Cardiac fibroblast (primary cell): ENCODE measurements at regions not wholly inside any gene's neighbourhood (a gene's known extent, or its start where the extent isn't known, plus 50 kb on each side); places are given as distances from the start of the nearest gene placed in this dataset.

Experiments used
- DNase-seq, 2 donors: peaks; one replicate each; pipeline versions ENCODE4 v3.0.0 to v3.0.0-alpha.2; 2010; ENCODE audit warnings: low read depth in 2 of 2
- H3K4me3 ChIP-seq, 2 donors: replicated peaks in 1 of 2; 1 replicate in 1 of 2; 2 replicates in 1 of 2; pipeline ENCODE4 v1.5.1; 2011; ENCODE audit warnings: low read depth in 2 of 2, low read length in 2 of 2, mild to moderate bottlenecking in 2 of 2, moderate library complexity in 1 of 2
- TF ChIP-seq, protein P1 (sequence below): IDR thresholded peaks from one replicate; pipeline ENCODE4 v1.5.1; 2011; ENCODE audit warnings: low read depth, mild to moderate bottlenecking, low read length, inconsistent platforms

DNA sequence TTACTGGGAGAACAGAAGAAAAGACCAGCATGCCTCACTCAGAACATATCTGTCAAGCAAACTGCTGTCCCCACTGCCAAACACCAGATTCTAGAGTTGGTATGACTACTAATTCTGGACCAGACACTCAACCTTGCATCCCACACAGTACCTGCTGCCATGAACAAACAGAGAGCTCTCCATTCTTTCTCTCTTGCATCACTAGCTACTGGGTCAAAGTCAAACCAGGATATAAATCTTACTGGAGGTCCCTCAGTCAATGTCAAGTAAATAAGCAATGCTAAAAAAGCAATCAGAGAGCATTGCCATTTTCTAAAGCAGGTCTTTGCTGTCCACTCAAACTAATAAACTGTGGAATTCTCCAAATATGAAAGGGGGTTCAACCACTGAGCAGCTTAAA lies 452.4 kb upstream of the SEL1L start:
- no peak overlapping the region for H3K4me3 ChIP-seq
- TF ChIP-seq, protein P1, sequence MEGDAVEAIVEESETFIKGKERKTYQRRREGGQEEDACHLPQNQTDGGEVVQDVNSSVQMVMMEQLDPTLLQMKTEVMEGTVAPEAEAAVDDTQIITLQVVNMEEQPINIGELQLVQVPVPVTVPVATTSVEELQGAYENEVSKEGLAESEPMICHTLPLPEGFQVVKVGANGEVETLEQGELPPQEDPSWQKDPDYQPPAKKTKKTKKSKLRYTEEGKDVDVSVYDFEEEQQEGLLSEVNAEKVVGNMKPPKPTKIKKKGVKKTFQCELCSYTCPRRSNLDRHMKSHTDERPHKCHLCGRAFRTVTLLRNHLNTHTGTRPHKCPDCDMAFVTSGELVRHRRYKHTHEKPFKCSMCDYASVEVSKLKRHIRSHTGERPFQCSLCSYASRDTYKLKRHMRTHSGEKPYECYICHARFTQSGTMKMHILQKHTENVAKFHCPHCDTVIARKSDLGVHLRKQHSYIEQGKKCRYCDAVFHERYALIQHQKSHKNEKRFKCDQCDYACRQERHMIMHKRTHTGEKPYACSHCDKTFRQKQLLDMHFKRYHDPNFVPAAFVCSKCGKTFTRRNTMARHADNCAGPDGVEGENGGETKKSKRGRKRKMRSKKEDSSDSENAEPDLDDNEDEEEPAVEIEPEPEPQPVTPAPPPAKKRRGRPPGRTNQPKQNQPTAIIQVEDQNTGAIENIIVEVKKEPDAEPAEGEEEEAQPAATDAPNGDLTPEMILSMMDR: no peak
- no peak for DNase-seq

DNA sequence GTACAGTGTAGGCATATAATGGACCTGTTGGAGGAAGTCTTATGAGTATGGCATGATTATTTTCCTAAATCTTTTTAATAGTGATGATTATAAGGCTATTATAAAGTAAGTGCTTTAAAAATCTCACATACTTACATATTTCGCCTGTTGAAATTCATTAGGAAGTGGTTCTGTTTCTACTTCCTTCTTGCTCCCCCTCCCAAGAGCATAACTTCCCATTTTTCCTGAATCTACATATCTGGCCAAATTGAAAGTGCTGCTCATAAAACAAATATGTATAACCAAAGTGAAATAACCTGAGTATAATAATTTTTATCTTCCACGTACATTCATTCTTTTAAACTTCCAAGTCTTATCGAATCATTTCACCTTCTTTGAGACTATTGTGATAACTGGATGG lies 455.6 kb upstream of the SEL1L start:
- TF ChIP-seq, protein P1: no peak
- no peak for DNase-seq
- H3K4me3 ChIP-seq: no peak overlapping the region

DNA sequence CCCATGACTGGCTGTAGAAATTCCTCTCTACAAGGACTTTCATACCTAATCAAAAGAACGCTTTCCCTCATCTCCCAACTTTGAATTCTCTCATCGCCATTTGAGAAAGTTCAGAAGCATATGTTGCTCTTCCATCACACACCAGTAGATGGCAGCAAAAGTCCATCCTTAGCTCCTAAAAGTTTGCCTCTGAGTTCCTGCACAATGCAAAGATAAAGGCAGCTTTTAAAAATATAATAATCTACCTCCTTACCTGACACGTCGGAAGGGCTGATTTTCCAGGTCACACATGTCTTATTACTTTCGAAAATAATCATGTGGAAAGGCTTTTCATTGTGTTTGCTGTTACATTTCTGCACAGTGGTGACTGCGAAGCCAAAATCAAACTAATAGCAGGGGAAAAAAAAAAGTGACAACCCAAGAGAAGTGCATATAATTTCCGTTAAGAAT lies 456.7 kb upstream of the SEL1L start:
- peak; percentile 63 to 68 for DNase-seq
- H3K4me3 ChIP-seq: no peak overlapping the region
- TF ChIP-seq, protein P1: peak; percentile 86

DNA sequence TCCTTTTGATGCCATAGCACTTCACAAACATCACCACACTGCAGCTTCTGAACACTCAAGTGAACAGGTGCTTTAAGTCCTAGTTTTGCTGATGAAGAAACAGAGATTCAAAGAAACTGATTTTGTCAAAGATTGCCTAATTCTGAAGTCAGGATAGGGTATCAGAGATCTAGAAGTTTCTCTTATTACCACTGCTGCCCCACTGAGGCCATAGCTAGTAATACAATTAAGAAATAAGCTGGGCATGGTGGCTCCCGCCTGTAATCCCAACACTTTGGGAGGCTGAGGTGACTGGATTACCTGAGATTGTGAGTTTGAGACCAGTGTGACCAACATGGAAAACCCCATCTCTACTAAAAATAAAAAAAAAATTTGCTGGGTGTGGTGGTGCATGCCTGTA lies 458.3 kb upstream of the SEL1L start:
- TF ChIP-seq, protein P1: no peak
- DNase-seq: peak in 1 of 2 donors; percentile 4

DNA sequence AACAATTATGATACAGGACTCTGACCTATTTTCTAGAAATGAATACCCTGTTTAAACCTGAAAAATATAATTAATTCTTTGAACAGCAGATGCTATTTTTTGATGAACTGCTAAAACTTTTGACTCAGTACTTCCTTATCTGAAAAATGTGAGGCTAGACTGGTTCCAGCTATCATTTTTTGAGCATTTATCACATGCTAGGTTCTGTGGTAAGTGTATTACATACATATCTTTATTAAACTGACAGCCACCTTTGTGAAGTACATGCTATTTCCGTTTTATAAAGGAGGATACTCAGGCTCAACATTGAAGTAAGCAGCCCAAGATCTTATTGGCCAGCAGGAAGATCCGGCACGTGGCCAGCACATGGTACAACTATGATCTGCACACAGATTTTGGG lies 459.8 kb upstream of the SEL1L start:
- H3K4me3 ChIP-seq: no peak overlapping the region
- DNase-seq: no peak
- TF ChIP-seq, protein P1: no peak

More for the DNA sequence above, 458.3 kb upstream of the SEL1L start:
- no peak overlapping the region for H3K4me3 ChIP-seq

DNA sequence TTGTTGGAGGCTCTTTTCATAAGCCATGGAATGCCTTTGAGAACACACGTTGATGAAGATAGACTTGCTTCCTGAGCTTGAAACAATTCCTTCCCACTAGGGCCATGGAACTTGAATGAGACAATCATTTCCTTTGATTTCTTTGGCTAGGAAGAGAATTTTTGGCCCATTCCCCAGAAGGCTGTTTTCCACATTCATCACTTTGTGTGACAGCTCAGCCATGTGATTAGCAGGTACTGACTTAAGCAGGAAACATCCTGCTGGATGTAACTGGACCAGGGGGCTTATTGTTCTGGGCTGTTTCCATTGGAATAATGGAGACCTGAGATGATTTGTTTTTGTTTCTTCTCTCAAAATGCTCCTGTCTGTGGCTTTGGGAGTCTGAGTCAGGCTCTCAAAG lies 469.8 kb upstream of the SEL1L start:
- no peak for DNase-seq
- H3K4me3 ChIP-seq: no peak overlapping the region
- TF ChIP-seq, protein P1: no peak

DNA sequence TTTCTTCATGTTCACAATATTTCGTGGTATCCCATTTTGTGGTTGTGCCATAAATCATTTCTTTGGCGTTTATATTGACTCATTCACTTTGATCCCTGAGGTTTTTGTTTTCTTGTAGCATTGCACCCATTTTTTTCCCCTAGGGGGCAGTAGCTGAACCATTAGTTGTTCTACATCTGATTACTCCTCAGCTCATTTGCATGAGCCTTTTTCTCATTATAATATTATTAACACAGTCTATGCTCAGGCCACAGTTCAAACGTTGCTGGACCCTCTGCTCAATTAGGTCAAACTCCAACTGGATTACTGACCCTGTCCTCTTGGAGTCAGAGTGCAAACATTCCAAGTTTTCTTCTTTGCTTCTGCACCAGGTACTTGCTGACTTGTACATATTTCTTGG lies 475.4 kb upstream of the SEL1L start:
- H3K4me3 ChIP-seq: no peak overlapping the region
- DNase-seq: no peak
- TF ChIP-seq, protein P1: no peak
